Kidney (tissue), 13 donors: ENCODE measurements at regions not wholly inside any gene's neighbourhood (a gene's known extent, or its start where the extent isn't known, plus 50 kb on each side); places are given as distances from the start of the nearest gene placed in this dataset.
"Not testable (repeated sequence)": the region's sequence is repeated elsewhere in the genome, so short reads cannot be mapped to it uniquely, and the experiment has no call there.

Experiments used
- DNase-seq, 5 donors: peaks; one replicate each; pipeline ENCODE4 v3.0.0-alpha.2; 2013 to 2020
- FAIRE-seq: peaks from 2 replicates; lab custom pipeline; 2012; peaks lifted over from hg19 to GRCh38; lab: Jason Lieb, UNC
- H3K27ac ChIP-seq, 2 donors: one replicate each; pipeline ENCODE4 v1.7.0; 2013; ENCODE audit warnings: low read depth in 2 of 2, low read length in 2 of 2, inconsistent platforms in 1 of 2
- H3K27me3 ChIP-seq: one replicate; pipeline ENCODE4 v1.7.1; 2013; ENCODE audit warnings: low read length, inconsistent platforms; ENCODE audit not compliant: control insufficient read depth, insufficient read depth
- H3K36me3 ChIP-seq, 3 donors: one replicate each; pipeline versions ENCODE4 v1.7.0 to v1.7.1; 2013; ENCODE audit warnings: low read length in 3 of 3, control low read depth in 1 of 3, inconsistent platforms in 1 of 3; ENCODE audit not compliant: insufficient read depth in 3 of 3, control insufficient read depth in 2 of 3
- H3K4me1 ChIP-seq, 3 donors: one replicate each; pipeline versions ENCODE4 v1.7.0 to v1.7.1; 2013; ENCODE audit warnings: low read length in 3 of 3, inconsistent platforms in 1 of 3, low read depth in 1 of 3; ENCODE audit not compliant: control insufficient read depth in 2 of 3, insufficient read depth in 2 of 3
- H3K4me3 ChIP-seq, 3 donors: one replicate each; pipeline versions ENCODE4 v1.7.0 to v1.8.1; 2013; ENCODE audit warnings: low read length in 3 of 3, control low read depth in 1 of 3, inconsistent platforms in 1 of 3
- H3K9ac ChIP-seq, 3 donors: one replicate each; pipeline versions ENCODE4 v1.7.0 to v1.7.1; 2013; ENCODE audit warnings: low read length in 3 of 3, control low read depth in 1 of 3, inconsistent platforms in 1 of 3
- H3K9me3 ChIP-seq, 3 donors: one replicate each; pipeline versions ENCODE4 v1.7.0 to v1.7.1; 2013; ENCODE audit warnings: low read length in 3 of 3, control low read depth in 1 of 3, inconsistent platforms in 1 of 3; ENCODE audit not compliant: control insufficient read depth in 2 of 3, insufficient read depth in 1 of 3
- CTCF ChIP-seq: IDR thresholded peaks from 3 replicates; pipeline ENCODE4 v1.5.1; 2012; ENCODE audit warnings: mild to moderate bottlenecking, moderate library complexity, borderline replicate concordance; ENCODE audit not compliant: insufficient read depth; ENCODE audit errors: extremely low read depth
- intact Hi-C: fragments of 100-400 bp; cut with DNase I; formaldehyde crosslinking; loops from one replicate; pipeline ENCODE4 v1.11.1; 2022
- donor health status: control.
- donor health status: control.
- donor health status: control.
- donor health status: control.
- donor health status: control.
- donor health status: DM: yes; HTN: yes; CAD: no.
- donor health status: Normal renal cell carcinoma (clear cell type).

GRCh38 chr17:62149961-62150360 lies 84.9 kb upstream of the MED13 start:
- TF ChIP-seq CTCF, result no peak
- Histone ChIP-seq H3K9me3 (no peaks in the 10 kb centered on the region), H3K9ac (no peak overlapping the region), H3K36me3 (no peaks in the 10 kb centered on the region), H3K4me3 (no peak overlapping the region), H3K27ac (no peak overlapping the region), H3K27me3 (no peaks in the 10 kb centered on the region), H3K4me1 (no peaks in the 10 kb centered on the region)
- no peak for FAIRE-seq
- intact Hi-C loops, result no loop called here
- no peak for DNase-seq

GRCh38 chr17:62147284-62147683 lies 82.2 kb upstream of the MED13 start:
- H3K4me1 ChIP-seq, result no peaks in the 10 kb centered on the region
- no peaks in the 10 kb centered on the region for H3K27me3 ChIP-seq
- H3K9ac ChIP-seq, result no peak overlapping the region
- DNase-seq (no peak), FAIRE-seq (no peak)
- intact Hi-C loops, result no loop called here
- no peak overlapping the region for H3K27ac ChIP-seq
- H3K36me3 ChIP-seq, result no peaks in the 10 kb centered on the region
- H3K4me3 ChIP-seq, result no peak overlapping the region
- H3K9me3 ChIP-seq, result no peaks in the 10 kb centered on the region
- TF ChIP-seq CTCF, result no peak

- H3K9ac ChIP-seq, result no peak overlapping the region
- no peak for FAIRE-seq
- no peak for DNase-seq
- H3K4me3 ChIP-seq, result no peak overlapping the region
- no peaks in the 10 kb centered on the region for H3K9me3 ChIP-seq
- no peaks in the 10 kb centered on the region for H3K4me1 ChIP-seq
- no peak overlapping the region for H3K27ac ChIP-seq
- no peak for TF ChIP-seq CTCF
- no peaks in the 10 kb centered on the region for H3K36me3 ChIP-seq
- H3K27me3 ChIP-seq, result no peaks in the 10 kb centered on the region
- intact Hi-C loops, result no loop called here
Measured at GRCh38 chr17:62140836-62141235, 75.8 kb upstream of the MED13 start.

- FAIRE-seq, result no peak
- intact Hi-C loops, result no loop called here
- no peaks in the 10 kb centered on the region for H3K4me1 ChIP-seq
- no peak overlapping the region for H3K9ac ChIP-seq
- no peaks in the 10 kb centered on the region for H3K9me3 ChIP-seq
- H3K36me3 ChIP-seq, result no peaks in the 10 kb centered on the region
- no peak overlapping the region for H3K4me3 ChIP-seq
- no peak overlapping the region for H3K27ac ChIP-seq
- no peak for DNase-seq
- H3K27me3 ChIP-seq, result no peaks in the 10 kb centered on the region
- no peak for TF ChIP-seq CTCF
Measured at GRCh38 chr17:62140376-62140775, 75.3 kb upstream of the MED13 start.

GRCh38 chr17:62139690-62140354 lies 74.7 kb upstream of the MED13 start:
- intact Hi-C loops, H3K9ac ChIP-seq, H3K4me3 ChIP-seq, H3K27me3 ChIP-seq, H3K4me1 ChIP-seq, H3K9me3 ChIP-seq, H3K36me3 ChIP-seq, FAIRE-seq, H3K27ac ChIP-seq, DNase-seq: not testable (repeated sequence)
